IMR-90 (cell line): ENCODE measurements at regions not wholly inside any gene's neighbourhood (a gene's known extent, or its start where the extent isn't known, plus 50 kb on each side); places are given as distances from the start of the nearest gene placed in this dataset.

ENCODE experiments used
- ATAC-seq: fragments of 200-7000 bp; cut with Tn5 transposase; 2 replicates; pipeline ENCODE4 v1.9.1; 2020; ENCODE audit warnings: low read depth, mild to moderate bottlenecking, moderate library complexity
- BruUV-seq: library from RNA; stranded (reverse); fragments of 400-500 nt; replicated peaks from 2 replicates; lab custom pipeline; 2021; lab: Mats Ljungman, UMichigan
- CTCF ChIA-PET: fragments of 300-600 bp; formaldehyde crosslinking; extraction: SDS; loops from one replicate; lab custom pipeline; 2021; ENCODE audit warnings: antibody characterized with exemption; lab: Yijun Ruan, JAX
- POLR2A ChIA-PET: fragments of 300-600 bp; sonication (Branson Sonifier 250); formaldehyde crosslinking; loops from one replicate; lab custom pipeline; 2022; ENCODE audit warnings: antibody characterized with exemption; ENCODE audit not compliant: unreplicated experiment; lab: Charles Lee
- DNase-seq: peaks from one replicate; pipeline ENCODE4 v3.0.0; 2013
- H2AFZ ChIP-seq: replicated peaks from 2 replicates; pipeline ENCODE3; 2013; ENCODE audit warnings: low read length, mild to moderate bottlenecking; ENCODE audit not compliant: poor library complexity
- H2AK5ac ChIP-seq: 2 replicates; pipeline ENCODE4 v1.6.1; 2013; ENCODE audit warnings: low read depth, low read length, inconsistent platforms
- H2AK9ac ChIP-seq: replicated peaks from 2 replicates; pipeline ENCODE3; 2013; ENCODE audit warnings: mild to moderate bottlenecking, low read depth, low read length, moderate library complexity; ENCODE audit not compliant: poor library complexity
- H2BK120ac ChIP-seq: 2 replicates; pipeline ENCODE4 v1.6.1; 2013; ENCODE audit warnings: low read depth, low read length, inconsistent platforms
- H2BK15ac ChIP-seq: 3 replicates; pipeline ENCODE4 v1.6.1; 2013; ENCODE audit warnings: low read depth, low read length, inconsistent platforms
- H2BK20ac ChIP-seq: 2 replicates; pipeline ENCODE4 v1.6.1; 2013; ENCODE audit warnings: low read depth, mild to moderate bottlenecking, inconsistent platforms, low read length, moderate library complexity
- H2BK5ac ChIP-seq: 2 replicates; pipeline ENCODE4 v1.6.1; 2013; ENCODE audit warnings: mild to moderate bottlenecking, low read depth, low read length, inconsistent platforms; ENCODE audit not compliant: poor library complexity, severe bottlenecking
- H3K14ac ChIP-seq: replicated peaks from 2 replicates; pipeline ENCODE4 v1.6.1; 2013; ENCODE audit warnings: low read depth, low read length, inconsistent platforms
- H3K18ac ChIP-seq: 2 replicates; pipeline ENCODE4 v1.6.1; 2013; ENCODE audit warnings: low read depth, low read length, control low read depth
- H3K23ac ChIP-seq: 2 replicates; pipeline ENCODE4 v1.6.1; 2013; ENCODE audit warnings: low read depth, low read length, inconsistent platforms
- H3K27ac ChIP-seq: 2 replicates; pipeline ENCODE4 v1.5.1; 2013; ENCODE audit warnings: mild to moderate bottlenecking, control low read depth, low read length; ENCODE audit not compliant: insufficient read depth
- H3K27me3 ChIP-seq: 2 replicates; pipeline ENCODE4 v1.6.1; 2013; ENCODE audit warnings: low read length; ENCODE audit not compliant: control insufficient read depth, insufficient read depth
- H3K36me3 ChIP-seq: 2 replicates; pipeline ENCODE4 v1.6.1; 2013; ENCODE audit warnings: low read length, mixed read lengths; ENCODE audit not compliant: control insufficient read depth, insufficient read depth
- H3K4ac ChIP-seq: 2 replicates; pipeline ENCODE4 v1.6.1; 2013; ENCODE audit warnings: low read depth, low read length, inconsistent platforms
- H3K4me1 ChIP-seq: 2 replicates; pipeline ENCODE4 v1.6.1; 2013; ENCODE audit warnings: low read length, mixed read lengths; ENCODE audit not compliant: control insufficient read depth, insufficient read depth
- H3K4me2 ChIP-seq: 2 replicates; pipeline ENCODE4 v1.6.1; 2013; ENCODE audit warnings: low read depth, mild to moderate bottlenecking, control low read depth, low read length, moderate library complexity
- H3K4me3 ChIP-seq: 2 replicates; pipeline ENCODE4 v1.5.1; 2013; ENCODE audit warnings: low read depth, mild to moderate bottlenecking, control low read depth, low read length, moderate library complexity; ENCODE audit not compliant: insufficient read depth
- H3K56ac ChIP-seq: 2 replicates; pipeline ENCODE4 v1.6.1; 2013; ENCODE audit warnings: low read length, inconsistent platforms; ENCODE audit not compliant: insufficient read depth; ENCODE audit errors: extremely low read depth
- H3K79me1 ChIP-seq, 2 experiments: 2 replicates each; pipeline ENCODE4 v1.6.1; 2013; ENCODE audit warnings: low read length in 2 of 2, inconsistent platforms in 1 of 2, low read depth in 1 of 2
- H3K9ac ChIP-seq: 2 replicates; pipeline ENCODE4 v1.6.1; 2013; ENCODE audit warnings: low read depth, low read length, control low read depth
- H3K9me1 ChIP-seq: 2 replicates; pipeline ENCODE4 v1.6.1; 2013; ENCODE audit warnings: low read length, inconsistent platforms; ENCODE audit not compliant: insufficient read depth
- H3K9me3 ChIP-seq: 2 replicates; pipeline ENCODE4 v1.6.1; 2013; ENCODE audit warnings: low read length; ENCODE audit not compliant: control insufficient read depth, insufficient read depth
- H4K20me1 ChIP-seq: 2 replicates; pipeline ENCODE4 v1.6.1; 2013; ENCODE audit warnings: low read length, inconsistent platforms; ENCODE audit not compliant: insufficient read depth
- H4K5ac ChIP-seq: 2 replicates; pipeline ENCODE4 v1.6.1; 2013; ENCODE audit warnings: mild to moderate bottlenecking, low read depth, low read length, control low read depth
- H4K8ac ChIP-seq, 2 experiments: 2 replicates each; pipeline ENCODE4 v1.6.1; 2013; ENCODE audit warnings: low read depth in 2 of 2, low read length in 2 of 2, control low read depth in 1 of 2, inconsistent platforms in 1 of 2
- H4K91ac ChIP-seq: 2 replicates; pipeline ENCODE4 v1.6.1; 2013; ENCODE audit warnings: low read depth, low read length, inconsistent platforms; ENCODE audit not compliant: insufficient read depth
- CEBPB ChIP-seq: IDR thresholded peaks from 2 replicates; pipeline ENCODE4 v1.6.1; 2012; ENCODE audit warnings: low read depth, low read length, improper control_type of control experiment
- CHD1 ChIP-seq: IDR thresholded peaks from 2 replicates; pipeline ENCODE4 v1.6.1; 2012; ENCODE audit warnings: low read depth, low read length, improper control_type of control experiment
- RCOR1 ChIP-seq: IDR thresholded peaks from 2 replicates; pipeline ENCODE4 v1.6.1; 2012; ENCODE audit warnings: mild to moderate bottlenecking, low read length, improper control_type of control experiment; ENCODE audit not compliant: insufficient replicate concordance
- RFX5 ChIP-seq: IDR thresholded peaks from 2 replicates; pipeline ENCODE4 v1.8.0; 2012; ENCODE audit warnings: low read depth, mild to moderate bottlenecking, low read length, moderate library complexity
- WGBS, 2 experiments: methylation state at CpG; one replicate each; pipeline versions ENCODE4 v1.1.5 to v1.1.7; 2013; ENCODE audit warnings: missing lambda C conversion rate in 2 of 2; ENCODE audit not compliant: insufficient read length in 1 of 2; ENCODE audit errors: extremely low coverage in 2 of 2; 5-methylcytosine and 5-hydroxymethylcytosine counted together
- dilution Hi-C: fragments of 300-500 bp; cut with HindIII; formaldehyde crosslinking; loops from one replicate; pipeline ENCODE4 v1.14.3; 2018; ENCODE audit warnings: low sequenced_read_pairs; ENCODE audit not compliant: unreplicated experiment
- in situ Hi-C: fragments of 300-500 bp; cut with MboI; formaldehyde crosslinking; loops from 3 replicates; pipeline ENCODE4 v1.14.3; 2019; ENCODE audit warnings: low sequenced_read_pairs, inconsistent platforms, mixed read lengths
- intact Hi-C: fragments of 100-400 bp; cut with micrococcal nuclease; formaldehyde crosslinking; loops from 2 replicates; pipeline ENCODE4 v1.10.0; 2022

- Histone ChIP-seq H3K56ac (no peak overlapping the region), H2BK120ac (no peak overlapping the region), H3K79me1 (no peaks in the 10 kb centered on the region), H2AK9ac (no peak overlapping the region), H3K4me2 (no peak overlapping the region), H3K9me1 (no peaks in the 10 kb centered on the region), H2AK5ac (no peak overlapping the region), H4K91ac (no peak overlapping the region), H3K14ac (no peak overlapping the region), H3K4me1 (no peaks in the 10 kb centered on the region), H3K4ac (no peak overlapping the region), H2BK15ac (no peak overlapping the region), H4K8ac (no peak overlapping the region), H2BK5ac (no peak overlapping the region), H3K36me3 (no peaks in the 10 kb centered on the region), H4K5ac (no peak overlapping the region), H2AFZ (no peak overlapping the region), H3K9ac (no peak overlapping the region), H3K18ac (no peak overlapping the region), H3K27ac (no peak overlapping the region), H3K23ac (no peak overlapping the region), H2BK20ac (no peak overlapping the region), H3K27me3 (no peaks in the 10 kb centered on the region), H4K20me1 (no peaks in the 10 kb centered on the region), H3K4me3 (no peak overlapping the region), H3K9me3 (no peaks in the 10 kb centered on the region)
- DNase-seq (no peak), ATAC-seq (no peak)
- dilution Hi-C loops (no loop called here), intact Hi-C loops (no loop called here), in situ Hi-C loops (no loop called here)
- no TSS peak for BruUV-seq
- POLR2A ChIA-PET = no interaction called here
- no peak for TF ChIP-seq RCOR1
- TF ChIP-seq RFX5 = no peak
- TF ChIP-seq CEBPB = no peak
- TF ChIP-seq CHD1 = no peak
- WGBS, 2 experiments = 100% methylated on average over 1 of the region's 2 CpGs; no CpG with 5 or more reads in 1 of the 2 experiments
- CTCF ChIA-PET = no interaction called here
Measured at GRCh38 chr2:75284345-75284744, 85.0 kb upstream of the TACR1 start.
